ENCODE measurements at regions not wholly inside any gene's neighbourhood (a gene's known extent, or its start where the extent isn't known, plus 50 kb on each side); places are given as distances from the start of the nearest gene placed in this dataset.

- no peak for DNase-seq
- Histone ChIP-seq H3K27ac (no peak overlapping the region), H3K9me3 (no peaks in the 10 kb centered on the region), H3K27me3 (no peaks in the 10 kb centered on the region), H3K4me1 (no peaks in the 10 kb centered on the region), H3K4me3 (no peak overlapping the region), H3K36me3 (no peaks in the 10 kb centered on the region)
- intact Hi-C loops (cut with DNase I) = no loop called here
- no peak for TF ChIP-seq EP300 (IDR thresholded peaks at IDR 0.05)
- no peak for TF ChIP-seq POLR2A (IDR thresholded peaks at IDR 0.05)
- TF ChIP-seq, protein P1, sequence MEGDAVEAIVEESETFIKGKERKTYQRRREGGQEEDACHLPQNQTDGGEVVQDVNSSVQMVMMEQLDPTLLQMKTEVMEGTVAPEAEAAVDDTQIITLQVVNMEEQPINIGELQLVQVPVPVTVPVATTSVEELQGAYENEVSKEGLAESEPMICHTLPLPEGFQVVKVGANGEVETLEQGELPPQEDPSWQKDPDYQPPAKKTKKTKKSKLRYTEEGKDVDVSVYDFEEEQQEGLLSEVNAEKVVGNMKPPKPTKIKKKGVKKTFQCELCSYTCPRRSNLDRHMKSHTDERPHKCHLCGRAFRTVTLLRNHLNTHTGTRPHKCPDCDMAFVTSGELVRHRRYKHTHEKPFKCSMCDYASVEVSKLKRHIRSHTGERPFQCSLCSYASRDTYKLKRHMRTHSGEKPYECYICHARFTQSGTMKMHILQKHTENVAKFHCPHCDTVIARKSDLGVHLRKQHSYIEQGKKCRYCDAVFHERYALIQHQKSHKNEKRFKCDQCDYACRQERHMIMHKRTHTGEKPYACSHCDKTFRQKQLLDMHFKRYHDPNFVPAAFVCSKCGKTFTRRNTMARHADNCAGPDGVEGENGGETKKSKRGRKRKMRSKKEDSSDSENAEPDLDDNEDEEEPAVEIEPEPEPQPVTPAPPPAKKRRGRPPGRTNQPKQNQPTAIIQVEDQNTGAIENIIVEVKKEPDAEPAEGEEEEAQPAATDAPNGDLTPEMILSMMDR (IDR thresholded peaks at IDR 0.05) = no peak
- no peak for TF ChIP-seq POLR2AphosphoS5 (IDR thresholded peaks at IDR 0.05)
- WGBS, 2 donors = 79 to 87% methylated on average over 4 of the region's 4 CpGs
Observed at GRCh38 chr6:24016857-24017256, 109.2 kb upstream of the NRSN1 start.

DNA sequence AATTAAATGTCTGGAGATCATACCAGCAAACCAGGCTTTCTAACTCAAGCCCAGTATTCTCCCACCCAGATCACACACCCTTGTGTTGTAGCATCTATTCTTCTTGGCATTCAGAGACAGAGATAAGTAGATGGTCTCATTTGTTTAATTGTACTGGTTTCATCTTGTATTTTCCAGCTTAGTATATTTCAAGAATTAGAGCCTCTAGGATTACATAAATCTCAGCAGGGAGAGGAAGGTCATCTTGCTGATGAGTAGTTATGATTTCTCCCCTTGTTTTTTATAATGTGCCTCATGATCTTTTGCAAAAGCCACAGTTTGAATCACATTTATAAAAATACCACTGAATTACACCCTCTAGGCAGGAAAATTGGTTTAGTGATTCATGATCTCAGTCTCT is 106.6 kb upstream of the NRSN1 start:
- no peaks in the 10 kb centered on the region for H3K4me1 ChIP-seq
- no peaks in the 10 kb centered on the region for H3K27me3 ChIP-seq
- H3K4me3 ChIP-seq = no peak overlapping the region
- H3K27ac ChIP-seq = no peak overlapping the region
- no peaks in the 10 kb centered on the region for H3K36me3 ChIP-seq
- H3K9me3 ChIP-seq = no peaks in the 10 kb centered on the region
- no peak for DNase-seq
- intact Hi-C loops (cut with DNase I) = no loop called here
- TF ChIP-seq POLR2AphosphoS5 (IDR thresholded peaks at IDR 0.05) (no peak), EP300 (IDR thresholded peaks at IDR 0.05) (no peak), POLR2A (IDR thresholded peaks at IDR 0.05) (no peak)
- TF ChIP-seq, protein P1 (IDR thresholded peaks at IDR 0.05) = no peak

DNA sequence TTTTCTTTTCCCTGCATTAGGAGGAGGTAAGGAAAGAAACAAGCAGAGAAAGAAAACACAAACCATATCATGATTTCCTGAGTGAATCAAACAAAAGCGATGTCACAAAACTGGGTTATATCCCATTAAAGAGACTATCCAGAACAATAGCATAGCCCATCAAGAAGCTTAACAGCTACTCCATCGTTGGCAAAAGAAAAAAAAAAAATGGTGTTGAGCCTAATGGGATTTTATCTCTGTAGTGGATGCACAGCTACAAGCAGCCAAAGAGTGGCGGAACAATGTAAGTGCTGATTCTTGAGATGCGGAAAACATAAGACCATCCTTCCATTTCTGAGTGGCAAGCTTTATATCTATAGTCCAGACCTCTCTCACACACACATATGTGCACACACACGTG is 106.2 kb upstream of the NRSN1 start:
- 77 to 82% methylated on average over 5 of the region's 5 CpGs for whole genome bisulfite sequencing, 2 donors
- no peaks in the 10 kb centered on the region for H3K4me1 ChIP-seq
- intact Hi-C loops (cut with DNase I) = no loop called here

DNA sequence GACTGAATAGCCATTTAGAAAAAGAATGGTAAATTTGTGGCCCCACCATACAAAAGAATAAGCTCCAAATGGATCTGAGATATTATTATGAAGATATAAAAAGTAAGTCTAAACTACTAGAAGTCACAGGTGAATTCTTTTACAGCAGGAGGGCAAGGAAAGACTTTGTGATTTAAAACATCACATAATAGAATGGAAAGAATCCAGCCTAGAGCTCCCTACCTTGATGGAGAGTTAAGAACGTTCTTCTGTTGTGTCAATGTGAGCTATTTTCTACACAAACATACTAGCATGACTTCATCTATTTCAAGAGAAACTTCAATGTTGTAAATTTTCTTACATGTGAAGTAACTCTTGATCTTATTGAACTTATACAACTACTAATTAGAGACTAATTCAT is 100.0 kb upstream of the NRSN1 start:
- no peaks in the 10 kb centered on the region for H3K36me3 ChIP-seq
- no peak overlapping the region for H3K4me3 ChIP-seq
- H3K27ac ChIP-seq = no peak overlapping the region
- DNase-seq = no peak
- intact Hi-C loops (cut with DNase I) = no loop called here
- peaks cover 0 to 2% (median 0%) of the 10 kb centered on the region in 4 donors for H3K9me3 ChIP-seq
- peaks cover 0 to 4% (median 0%) of the 10 kb centered on the region in 4 donors for H3K4me1 ChIP-seq
- H3K27me3 ChIP-seq = no peaks in the 10 kb centered on the region
- 35 to 57% methylated on average over 1 of the region's 1 CpG for WGBS, 2 donors
- TF ChIP-seq POLR2AphosphoS5 (IDR thresholded peaks at IDR 0.05) (no peak), EP300 (IDR thresholded peaks at IDR 0.05) (no peak), POLR2A (IDR thresholded peaks at IDR 0.05) (no peak)
- TF ChIP-seq, protein P1 (IDR thresholded peaks at IDR 0.05) = no peak

More for the DNA sequence above, 106.2 kb upstream of the NRSN1 start:
- TF ChIP-seq EP300 (IDR thresholded peaks at IDR 0.05) = no peak
- no peak for TF ChIP-seq POLR2AphosphoS5 (IDR thresholded peaks at IDR 0.05)
- TF ChIP-seq POLR2A (IDR thresholded peaks at IDR 0.05) = no peak
- TF ChIP-seq, protein P1 (IDR thresholded peaks at IDR 0.05) = no peak
- H3K27me3 ChIP-seq = no peaks in the 10 kb centered on the region
- no peak overlapping the region for H3K4me3 ChIP-seq
- H3K9me3 ChIP-seq = no peaks in the 10 kb centered on the region
- H3K27ac ChIP-seq = no peak overlapping the region
- H3K36me3 ChIP-seq = no peaks in the 10 kb centered on the region
- DNase-seq = no peak

DNA sequence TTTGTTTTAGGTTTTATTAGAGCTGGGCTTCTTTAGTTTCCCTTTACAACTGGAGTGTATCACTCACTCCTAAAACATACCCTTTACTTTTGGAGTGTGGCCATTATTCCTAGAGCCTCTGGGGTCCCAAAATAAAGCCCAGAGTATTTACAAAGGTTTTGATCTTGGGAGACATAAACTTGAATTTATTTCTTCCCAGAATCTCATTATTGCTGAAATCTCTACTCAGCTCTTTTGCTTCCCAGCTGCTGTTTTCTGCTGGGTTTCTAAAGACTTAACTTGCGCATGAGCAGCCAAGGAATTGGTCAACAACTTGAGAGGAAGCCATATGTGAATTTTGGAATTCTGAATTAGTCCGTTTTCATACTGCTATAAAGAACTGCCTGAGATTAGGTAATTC is 94.5 kb upstream of the NRSN1 start:
- 72 to 78% methylated on average over 2 of the region's 2 CpGs for WGBS, 2 donors
- intact Hi-C loops (cut with DNase I) = no loop called here

More for the DNA sequence above, 94.5 kb upstream of the NRSN1 start:
- TF ChIP-seq POLR2AphosphoS5 (IDR thresholded peaks at IDR 0.05) = no peak
- TF ChIP-seq POLR2A (IDR thresholded peaks at IDR 0.05) = no peak
- TF ChIP-seq, protein P1 (IDR thresholded peaks at IDR 0.05) = no peak
- no peak for TF ChIP-seq EP300 (IDR thresholded peaks at IDR 0.05)
- no peak for DNase-seq
- Histone ChIP-seq H3K27ac (no peak overlapping the region), H3K4me1 (peaks cover 0 to 4% (median 0%) of the 10 kb centered on the region in 4 donors), H3K4me3 (no peak overlapping the region), H3K36me3 (no peaks in the 10 kb centered on the region), H3K27me3 (no peaks in the 10 kb centered on the region), H3K9me3 (peaks cover 0 to 2% (median 0%) of the 10 kb centered on the region in 4 donors)

Data from sigmoid colon (tissue), 6 donors.